HepG2 (cell line): ENCODE measurements at regions not wholly inside any gene's neighbourhood (a gene's known extent, or its start where the extent isn't known, plus 50 kb on each side); places are given as distances from the start of the nearest gene placed in this dataset.

ENCODE experiments used
- ATAC-seq: fragments of 200-7000 bp; cut with Tn5 transposase; 3 replicates; pipeline ENCODE4 v1.9.1; 2020; ENCODE audit warnings: mild to moderate bottlenecking, moderate library complexity
- BruUV-seq: library from RNA; stranded (reverse); fragments of 400-500 nt; replicated peaks from 2 replicates; lab custom pipeline; 2021; lab: Mats Ljungman, UMichigan
- CTCF ChIA-PET: fragments of 300-600 bp; formaldehyde crosslinking; extraction: SDS; loops from one replicate; lab custom pipeline; 2021; ENCODE audit warnings: low total read pairs, inconsistent platforms, low intra/inter-chr PET ratio; lab: Yijun Ruan, JAX
- POLR2A ChIA-PET: fragments of 350-600 bp; sonication (Branson Sonifier 250); formaldehyde crosslinking; loops from one replicate; lab custom pipeline; 2020; ENCODE audit warnings: antibody characterized with exemption, inconsistent platforms; lab: Yijun Ruan, JAX
- DNase-seq: peaks from one replicate; pipeline ENCODE4 v3.0.0-alpha.2; 2015; ENCODE audit warnings: low spot score
- FAIRE-seq: peaks from 3 replicates; lab custom pipeline; 2011; peaks lifted over from hg19 to GRCh38; lab: Jason Lieb, UNC
- H2AFZ ChIP-seq: one replicate; pipeline ENCODE4 v1.6.1; 2011; ENCODE audit warnings: low read length, inconsistent platforms
- H3K27ac ChIP-seq: fragments of 300-600 bp; 3 replicates; pipeline ENCODE4 v1.8.0; 2011; ENCODE audit warnings: mixed run types, mild to moderate bottlenecking, mixed read lengths, low read length, inconsistent platforms; ENCODE audit not compliant: insufficient read depth; ENCODE audit errors: extremely low read length
- H3K27me3 ChIP-seq, 2 experiments: fragments of 200-600 bp in 1 of 2; 2 replicates in 1 of 2; 3 replicates in 1 of 2; pipeline versions ENCODE4 v1.6.0 to v1.8.0; 2011; ENCODE audit warnings: low read length in 2 of 2, mild to moderate bottlenecking in 2 of 2, moderate library complexity in 2 of 2, inconsistent platforms in 1 of 2; ENCODE audit not compliant: insufficient read depth in 2 of 2, control insufficient read depth in 1 of 2
- H3K36me3 ChIP-seq, 2 experiments: fragments of 200-600 bp in 1 of 2; replicated peaks in 1 of 2; 2 replicates in 1 of 2; 3 replicates in 1 of 2; pipeline versions ENCODE4 v1.5.1 to v1.8.0; 2011; ENCODE audit warnings: low read length in 2 of 2, inconsistent platforms in 1 of 2; ENCODE audit not compliant: insufficient read depth in 2 of 2, control insufficient read depth in 1 of 2
- H3K4me1 ChIP-seq: 2 replicates; pipeline ENCODE4 v1.5.1; 2012; ENCODE audit warnings: low read length, inconsistent platforms; ENCODE audit not compliant: insufficient read depth
- H3K4me2 ChIP-seq: 2 replicates; pipeline ENCODE4 v1.6.0; 2011; ENCODE audit warnings: low read depth, low read length, inconsistent platforms
- H3K4me3 ChIP-seq, 3 experiments: fragments of 200-600 bp in 1 of 3; sonication (generic), shearing (Covaris generic) in 1 of 3; replicated peaks in 1 of 3; 2 replicates each; pipeline ENCODE4 v1.5.1; 2011 to 2016; ENCODE audit warnings: low read length in 3 of 3, inconsistent platforms in 2 of 3, low read depth in 2 of 3, mild to moderate bottlenecking in 2 of 3, control low read depth in 1 of 3, mixed read lengths in 1 of 3; ENCODE audit not compliant: insufficient read depth in 1 of 3
- H3K79me2 ChIP-seq: one replicate; pipeline ENCODE4 v1.6.1; 2011; ENCODE audit warnings: low read length, inconsistent platforms; ENCODE audit not compliant: insufficient read depth
- H3K9ac ChIP-seq: 2 replicates; pipeline ENCODE4 v1.6.0; 2011; ENCODE audit warnings: mild to moderate bottlenecking, low read depth, low read length, inconsistent platforms; ENCODE audit not compliant: insufficient read depth
- H3K9me3 ChIP-seq: 2 replicates; pipeline ENCODE4 v1.5.1; 2012; ENCODE audit warnings: mild to moderate bottlenecking, low read length
- H4K20me1 ChIP-seq: 2 replicates; pipeline ENCODE4 v1.6.0; 2011; ENCODE audit warnings: inconsistent platforms, mild to moderate bottlenecking, low read length, moderate library complexity; ENCODE audit not compliant: insufficient read depth
- AHR ChIP-seq: IDR thresholded peaks from 2 replicates; pipeline ENCODE4 v1.6.1; 2018; ENCODE audit warnings: missing genetic modification reagents, missing compliant biosample characterization
- ATF7 ChIP-seq, 2 experiments: fragments of 450-650 bp in 1 of 2; sonication (generic) in 1 of 2; formaldehyde crosslinking in 1 of 2; IDR thresholded peaks; 2 replicates each; pipeline versions ENCODE4 v1.4.0 to v1.6.1; 2016 to 2020; ENCODE audit warnings: antibody characterized with exemption in 1 of 2, mild to moderate bottlenecking in 1 of 2, missing genetic modification reagents in 1 of 2
- CCDC6 ChIP-seq: sonication (generic); formaldehyde crosslinking; IDR thresholded peaks from 2 replicates; pipeline ENCODE4 v1.8.1; 2022; ENCODE audit warnings: mild to moderate bottlenecking, missing genetic modification reagents, moderate library complexity
- HCFC1 ChIP-seq: fragments of 150-350 bp; IDR thresholded peaks from 2 replicates; pipeline ENCODE4 v1.6.1; 2014; ENCODE audit warnings: low read depth, low read length
- ISX ChIP-seq: sonication (generic); formaldehyde crosslinking; conservative IDR thresholded peaks from 2 replicates; pipeline ENCODE4 v1.5.0; 2020; ENCODE audit warnings: missing genetic modification reagents
- NAIF1 ChIP-seq: sonication (generic); formaldehyde crosslinking; IDR thresholded peaks from 2 replicates; pipeline ENCODE4 v1.5.0; 2020; ENCODE audit warnings: mild to moderate bottlenecking, missing genetic modification reagents, borderline replicate concordance
- NKX3-1 ChIP-seq: sonication (generic); formaldehyde crosslinking; IDR thresholded peaks from 2 replicates; pipeline ENCODE4 v1.5.0; 2020; ENCODE audit warnings: missing genetic modification reagents
- NR2C2 ChIP-seq: sonication (generic); formaldehyde crosslinking; IDR thresholded peaks from 2 replicates; pipeline ENCODE4 v1.4.0; 2020; ENCODE audit warnings: missing genetic modification reagents, mild to moderate bottlenecking, moderate library complexity, borderline replicate concordance
- SP2 ChIP-seq: sonication (generic); formaldehyde crosslinking; IDR thresholded peaks from 2 replicates; pipeline ENCODE4 v1.5.1; 2020; ENCODE audit warnings: mild to moderate bottlenecking, missing genetic modification reagents
- TP53 ChIP-seq: sonication (generic); formaldehyde crosslinking; conservative IDR thresholded peaks from 2 replicates; pipeline ENCODE4 v1.4.0; 2020; ENCODE audit warnings: missing genetic modification reagents
- ZC3H4 ChIP-seq: sonication (generic); formaldehyde crosslinking; IDR thresholded peaks from 2 replicates; pipeline ENCODE4 v1.4.0; 2020; ENCODE audit warnings: missing genetic modification reagents, borderline replicate concordance
- ZFP36L1 ChIP-seq: sonication (generic); formaldehyde crosslinking; IDR thresholded peaks from 2 replicates; pipeline ENCODE4 v1.8.0; 2022; ENCODE audit warnings: mild to moderate bottlenecking, missing genetic modification reagents, moderate library complexity
- ZFYVE20 ChIP-seq: sonication (generic); formaldehyde crosslinking; IDR thresholded peaks from 2 replicates; pipeline ENCODE4 v1.8.0; 2023; ENCODE audit warnings: low read depth, mild to moderate bottlenecking, moderate library complexity, missing genetic modification reagents, borderline replicate concordance
- ZNF720 ChIP-seq: sonication (generic); formaldehyde crosslinking; IDR thresholded peaks from 2 replicates; pipeline ENCODE4 v1.4.0; 2020; ENCODE audit warnings: missing genetic modification reagents
- ZNF768 ChIP-seq: sonication (generic); formaldehyde crosslinking; IDR thresholded peaks from 2 replicates; pipeline ENCODE4 v1.4.0; 2020; ENCODE audit warnings: missing genetic modification reagents
- ZNF776 ChIP-seq: sonication (generic); formaldehyde crosslinking; IDR thresholded peaks from 2 replicates; pipeline ENCODE4 v1.4.0; 2020; ENCODE audit warnings: mild to moderate bottlenecking, missing genetic modification reagents
- ZNF83 ChIP-seq: sonication (generic); formaldehyde crosslinking; IDR thresholded peaks from 2 replicates; pipeline ENCODE4 v1.4.0; 2020; ENCODE audit warnings: missing genetic modification reagents, mild to moderate bottlenecking, borderline replicate concordance
- WGBS: methylation state at CpG from one replicate; pipeline ENCODE4 v1.1.6; 2017; ENCODE audit warnings: low lambda C conversion rate; 5-methylcytosine and 5-hydroxymethylcytosine counted together
- in situ Hi-C: cut with HindIII; loops from 2 replicates; pipeline ENCODE4 v1.10.0; 2017; ENCODE audit warnings: low pct_unique_long_range_greater_than_20kb; ENCODE audit not compliant: extremely low pct_ligation_motif_present
- intact Hi-C: fragments of 100-400 bp; cut with micrococcal nuclease; formaldehyde crosslinking; loops from one replicate; pipeline ENCODE4 v1.10.0; 2022; ENCODE audit not compliant: unreplicated experiment
- TF ChIP-seq, protein P1 (sequence below): sonication (generic); formaldehyde crosslinking; IDR thresholded peaks from 2 replicates; pipeline ENCODE4 v1.8.0; 2022; ENCODE audit warnings: missing genetic modification reagents, mild to moderate bottlenecking, inconsistent platforms, borderline replicate concordance
- TF ChIP-seq, protein P2 (sequence below), 2 experiments: sonication (generic) in 1 of 2; formaldehyde crosslinking in 1 of 2; IDR thresholded peaks; 2 replicates each; pipeline versions ENCODE4 v1.5.1 to v1.6.1; 2011 to 2020; ENCODE audit warnings: borderline replicate concordance in 1 of 2, low read depth in 1 of 2, low read length in 1 of 2, mild to moderate bottlenecking in 1 of 2, missing genetic modification reagents in 1 of 2, moderate library complexity in 1 of 2
- TF ChIP-seq, protein P3 (sequence below): sonication (generic); formaldehyde crosslinking; IDR thresholded peaks from 2 replicates; pipeline ENCODE4 v1.4.0; 2020; ENCODE audit warnings: missing genetic modification reagents, mild to moderate bottlenecking, borderline replicate concordance

DNA sequence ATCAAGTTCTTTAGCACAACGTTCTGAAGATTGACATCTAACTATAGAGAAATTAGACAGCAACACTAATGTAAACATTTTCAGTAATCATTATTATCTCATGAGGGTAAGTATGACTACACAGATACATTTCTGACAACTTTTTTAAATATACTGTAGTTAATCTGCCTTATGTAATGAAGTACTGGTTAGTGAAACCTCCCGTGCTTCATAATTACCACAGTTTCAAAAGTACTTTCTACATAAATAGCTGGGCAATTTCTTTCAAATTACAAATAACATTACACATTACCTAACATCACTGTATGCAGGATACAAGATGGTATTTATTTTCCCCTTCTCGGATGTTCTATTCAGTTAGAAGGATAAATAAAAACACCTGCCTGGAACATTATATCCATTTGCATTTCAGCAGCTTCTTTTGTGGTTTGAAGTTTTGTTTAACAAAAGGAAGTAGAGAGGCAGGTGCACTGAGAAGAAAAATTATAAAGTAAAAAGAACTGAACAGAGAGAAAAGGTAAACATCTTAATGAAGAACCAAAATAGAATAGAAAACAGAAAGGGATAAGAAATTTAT, 1241.5 kb upstream of the GBE1 start (continued):
- TF ChIP-seq ZNF776 (CRISPR knock-in tag) (no peak), ISX (CRISPR knock-in tag) (no peak), CCDC6 (CRISPR knock-in tag) (no peak), ZC3H4 (CRISPR knock-in tag) (no peak), ZFP36L1 (CRISPR knock-in tag) (no peak), NAIF1 (CRISPR knock-in tag) (no peak)
- TF ChIP-seq, protein P1, sequence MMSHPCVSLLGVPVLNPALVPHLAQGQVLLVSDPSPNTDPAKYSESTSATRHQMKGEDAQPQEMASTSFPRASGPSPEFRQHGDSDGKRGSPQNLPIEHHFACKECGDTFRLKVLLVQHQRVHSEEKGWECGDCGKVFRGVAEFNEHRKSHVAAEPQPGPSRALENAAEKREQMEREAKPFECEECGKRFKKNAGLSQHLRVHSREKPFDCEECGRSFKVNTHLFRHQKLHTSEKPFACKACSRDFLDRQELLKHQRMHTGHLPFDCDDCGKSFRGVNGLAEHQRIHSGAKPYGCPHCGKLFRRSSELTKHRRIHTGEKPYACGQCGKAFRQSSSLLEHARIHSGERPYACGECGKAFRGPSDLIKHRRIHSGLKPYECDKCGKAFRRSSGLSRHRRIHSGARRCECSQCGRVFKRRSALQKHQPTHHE (CRISPR knock-in tag), result no peak
- TF ChIP-seq, protein P2, sequence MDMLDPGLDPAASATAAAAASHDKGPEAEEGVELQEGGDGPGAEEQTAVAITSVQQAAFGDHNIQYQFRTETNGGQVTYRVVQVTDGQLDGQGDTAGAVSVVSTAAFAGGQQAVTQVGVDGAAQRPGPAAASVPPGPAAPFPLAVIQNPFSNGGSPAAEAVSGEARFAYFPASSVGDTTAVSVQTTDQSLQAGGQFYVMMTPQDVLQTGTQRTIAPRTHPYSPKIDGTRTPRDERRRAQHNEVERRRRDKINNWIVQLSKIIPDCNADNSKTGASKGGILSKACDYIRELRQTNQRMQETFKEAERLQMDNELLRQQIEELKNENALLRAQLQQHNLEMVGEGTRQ (IDR thresholded peaks at IDR 0.05; ENCODE audit: low read depth, low read length), result no peak
- TF ChIP-seq, protein P2 (CRISPR knock-in tag; IDR thresholded peaks at IDR 0.05; ENCODE audit: borderline replicate concordance), result no peak

DNA sequence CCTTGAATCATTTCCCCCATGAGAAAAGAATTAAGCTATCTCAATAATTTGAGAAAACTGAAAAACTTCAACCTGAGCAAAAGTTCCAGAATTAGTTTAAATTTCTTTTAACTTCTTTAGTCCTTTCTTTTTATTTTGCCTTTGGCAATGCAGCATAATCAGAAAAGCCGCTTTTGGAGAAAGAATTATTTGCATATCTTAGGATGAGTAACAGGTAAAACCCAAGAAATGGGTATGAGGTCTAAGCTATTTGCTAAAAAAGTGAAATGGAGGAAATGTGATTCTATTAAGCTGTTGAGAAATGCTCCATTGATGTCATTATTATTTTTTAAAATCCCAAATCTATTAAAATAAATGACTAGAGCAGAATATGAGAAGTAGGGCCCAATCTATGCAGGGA, 1238.3 kb upstream of the GBE1 start:
- BruUV-seq, result no TSS peak
- CTCF ChIA-PET, result no interaction called here
- no peak for TF ChIP-seq HCFC1
- TF ChIP-seq ATF7 (IDR thresholded peaks at IDR 0.05), result no peak
- TF ChIP-seq ATF7 (CRISPR knock-in tag; IDR thresholded peaks at IDR 0.05), result no peak
- no peak for TF ChIP-seq NKX3-1
- no peak for TF ChIP-seq ZNF768 (CRISPR knock-in tag)
- TF ChIP-seq ZNF83 (CRISPR knock-in tag), result no peak
- TF ChIP-seq ZNF776 (CRISPR knock-in tag), result no peak
- TF ChIP-seq NR2C2 (CRISPR knock-in tag), result no peak
- TF ChIP-seq ZNF720 (CRISPR knock-in tag), result no peak
- TF ChIP-seq, protein P3, sequence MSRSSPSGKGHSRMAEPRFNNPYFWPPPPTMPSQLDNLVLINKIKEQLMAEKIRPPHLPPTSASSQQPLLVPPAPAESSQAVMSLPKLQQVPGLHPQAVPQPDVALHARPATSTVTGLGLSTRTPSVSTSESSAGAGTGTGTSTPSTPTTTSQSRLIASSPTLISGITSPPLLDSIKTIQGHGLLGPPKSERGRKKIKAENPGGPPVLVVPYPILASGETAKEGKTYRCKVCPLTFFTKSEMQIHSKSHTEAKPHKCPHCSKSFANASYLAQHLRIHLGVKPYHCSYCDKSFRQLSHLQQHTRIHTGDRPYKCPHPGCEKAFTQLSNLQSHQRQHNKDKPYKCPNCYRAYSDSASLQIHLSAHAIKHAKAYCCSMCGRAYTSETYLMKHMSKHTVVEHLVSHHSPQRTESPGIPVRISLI (CRISPR knock-in tag), result no peak
- no peak for TF ChIP-seq ZFYVE20 (CRISPR knock-in tag)
- TF ChIP-seq SP2 (CRISPR knock-in tag), result no peak
- TF ChIP-seq TP53 (CRISPR knock-in tag), result no peak
- TF ChIP-seq AHR (CRISPR knock-in tag), result no peak

More for the DNA sequence above, 1238.3 kb upstream of the GBE1 start:
- no peak for ATAC-seq
- no peak for DNase-seq
- no peaks in the 10 kb centered on the region for H4K20me1 ChIP-seq
- H3K27me3 ChIP-seq, result no peaks in the 10 kb centered on the region
- 0% methylated on average over 1 of the region's 1 CpG for WGBS
- H3K27ac ChIP-seq, result no peak overlapping the region
- no peak overlapping the region for H2AFZ ChIP-seq
- H3K9me3 ChIP-seq, result no peaks in the 10 kb centered on the region
- H3K79me2 ChIP-seq, result no peaks in the 10 kb centered on the region
- intact Hi-C loops (no loop called here), in situ Hi-C loops (no loop called here)
- POLR2A ChIA-PET, result no interaction called here
- H3K4me1 ChIP-seq, result no peaks in the 10 kb centered on the region
- no peaks in the 10 kb centered on the region for H3K36me3 ChIP-seq
- no peak overlapping the region for H3K4me2 ChIP-seq
- H3K4me3 ChIP-seq, result no peak overlapping the region
- no peak overlapping the region for H3K9ac ChIP-seq
- no peak for FAIRE-seq
